H1 (cell line): ENCODE measurements at regions not wholly inside any gene's neighbourhood (a gene's known extent, or its start where the extent isn't known, plus 50 kb on each side); places are given as distances from the start of the nearest gene placed in this dataset.

ENCODE experiments used
- CTCF ChIA-PET: fragments of 300-600 bp; sonication (Branson Sonifier 250); formaldehyde crosslinking; loops from one replicate; lab custom pipeline; 2021; ENCODE audit not compliant: partially characterized antibody; lab: Charles Lee
- POLR2A ChIA-PET: fragments of 300-600 bp; sonication (Branson Sonifier 250); formaldehyde crosslinking; loops from one replicate; lab custom pipeline; 2021; ENCODE audit warnings: inconsistent platforms; ENCODE audit not compliant: partially characterized antibody; lab: Charles Lee
- DNase-seq, 2 experiments: peaks; one replicate each; pipeline versions ENCODE4 v3.0.0 to v3.0.0-alpha.2; 2010 to 2022; ENCODE audit warnings: low spot score in 2 of 2, low read depth in 1 of 2, mixed read lengths in 1 of 2
- FAIRE-seq: peaks from 2 replicates; lab custom pipeline; 2011; peaks lifted over from hg19 to GRCh38; lab: Jason Lieb, UNC
- H2AFZ ChIP-seq: 2 replicates; pipeline ENCODE4 v1.8.1; 2012; ENCODE audit warnings: low read length, inconsistent platforms
- H2AK5ac ChIP-seq: 2 replicates; pipeline ENCODE4 v1.6.1; 2013; ENCODE audit warnings: low read depth, low read length
- H2BK120ac ChIP-seq: replicated peaks from 2 replicates; pipeline ENCODE3; 2013; ENCODE audit warnings: low read depth, low read length, inconsistent platforms
- H2BK12ac ChIP-seq: 2 replicates; pipeline ENCODE4 v1.6.1; 2013; ENCODE audit warnings: low read depth, low read length
- H2BK15ac ChIP-seq: 2 replicates; pipeline ENCODE4 v1.6.1; 2013; ENCODE audit warnings: low read length
- H2BK20ac ChIP-seq: 2 replicates; pipeline ENCODE4 v1.6.1; 2013; ENCODE audit warnings: low read length
- H2BK5ac ChIP-seq: 2 replicates; pipeline ENCODE4 v1.6.1; 2013; ENCODE audit warnings: low read depth, low read length
- H3K14ac ChIP-seq: 2 replicates; pipeline ENCODE4 v1.6.1; 2013; ENCODE audit warnings: inconsistent platforms; ENCODE audit not compliant: insufficient read length
- H3K18ac ChIP-seq: 2 replicates; pipeline ENCODE4 v1.6.1; 2013; ENCODE audit warnings: low read length; ENCODE audit errors: extremely low read depth
- H3K23ac ChIP-seq: 2 replicates; pipeline ENCODE4 v1.6.1; 2013; ENCODE audit warnings: inconsistent platforms; ENCODE audit not compliant: insufficient read length
- H3K23me2 ChIP-seq: 2 replicates; pipeline ENCODE4 v1.6.1; 2013; ENCODE audit warnings: low read depth, low read length
- H3K27ac ChIP-seq: 2 replicates; pipeline ENCODE4 v1.6.1; 2011; ENCODE audit warnings: low read depth, low read length, inconsistent platforms
- H3K27me3 ChIP-seq, 4 experiments: replicated peaks in 1 of 4; 1 replicate in 1 of 4; 2 replicates in 3 of 4; pipeline versions ENCODE4 v1.6.1 to v1.8.1; 2011 to 2013; ENCODE audit warnings: low read length in 3 of 4, mild to moderate bottlenecking in 3 of 4, inconsistent platforms in 2 of 4, mixed read lengths in 2 of 4, moderate library complexity in 1 of 4; ENCODE audit not compliant: control insufficient read depth in 3 of 4, insufficient read depth in 3 of 4; ENCODE audit errors: extremely low read depth in 1 of 4
- H3K36me3 ChIP-seq, 4 experiments: 2 replicates each; pipeline versions ENCODE4 v1.6.1 to v1.8.1; 2011 to 2013; ENCODE audit warnings: mild to moderate bottlenecking in 4 of 4, low read length in 3 of 4, moderate library complexity in 2 of 4, control low read depth in 1 of 4, inconsistent platforms in 1 of 4; ENCODE audit not compliant: insufficient read depth in 4 of 4, control insufficient read depth in 2 of 4
- H3K4ac ChIP-seq: replicated peaks from 2 replicates; pipeline ENCODE3; 2013; ENCODE audit warnings: low read length, low read depth, mixed read lengths, inconsistent platforms; ENCODE audit not compliant: insufficient read length
- H3K4me1 ChIP-seq, 4 experiments: replicated peaks in 1 of 4; 1 replicate in 1 of 4; 2 replicates in 3 of 4; pipeline versions ENCODE4 v1.6.1 to v1.8.1; 2011 to 2013; ENCODE audit warnings: low read length in 3 of 4, inconsistent platforms in 2 of 4, mixed read lengths in 1 of 4; ENCODE audit not compliant: insufficient read depth in 4 of 4, control insufficient read depth in 3 of 4
- H3K4me2 ChIP-seq, 2 experiments: 2 replicates each; pipeline versions ENCODE4 v1.6.1 to v1.8.1; 2011 to 2013; ENCODE audit warnings: low read depth in 2 of 2, low read length in 2 of 2, control low read depth in 1 of 2, inconsistent platforms in 1 of 2, mild to moderate bottlenecking in 1 of 2; ENCODE audit not compliant: insufficient read depth in 1 of 2
- H3K4me3 ChIP-seq, 4 experiments: fragments of 200-600, 300-600 bp in 1 of 4; sonication (generic), shearing (Covaris generic), sonication (Bioruptor Twin) in 1 of 4; 2 replicates each; pipeline versions ENCODE4 v1.5.1 to v1.8.1; 2011 to 2016; ENCODE audit warnings: low read length in 4 of 4, low read depth in 3 of 4, control low read depth in 2 of 4, inconsistent platforms in 2 of 4, mild to moderate bottlenecking in 2 of 4, mixed read lengths in 1 of 4, moderate library complexity in 1 of 4; ENCODE audit not compliant: insufficient read depth in 2 of 4; ENCODE audit errors: extremely low read depth in 1 of 4
- H3K56ac ChIP-seq: replicated peaks from 2 replicates; pipeline ENCODE3; 2013; ENCODE audit warnings: low read depth, mild to moderate bottlenecking, mixed read lengths, low read length, inconsistent platforms; ENCODE audit not compliant: insufficient read length
- H3K79me1 ChIP-seq: 2 replicates; pipeline ENCODE4 v1.6.1; 2013; ENCODE audit warnings: low read depth, low read length, control low read depth
- H3K79me2 ChIP-seq, 2 experiments: 2 replicates each; pipeline versions ENCODE4 v1.6.1 to v1.8.1; 2012 to 2013; ENCODE audit warnings: low read length in 2 of 2, mild to moderate bottlenecking in 2 of 2, inconsistent platforms in 1 of 2; ENCODE audit not compliant: insufficient read depth in 2 of 2, control insufficient read depth in 1 of 2
- H3K9ac ChIP-seq, 4 experiments: replicated peaks in 1 of 4; 1 replicate in 1 of 4; 2 replicates in 3 of 4; pipeline versions ENCODE4 v1.6.1 to v1.8.1; 2011 to 2013; ENCODE audit warnings: low read depth in 3 of 4, low read length in 3 of 4, control low read depth in 2 of 4, mild to moderate bottlenecking in 2 of 4, moderate library complexity in 2 of 4, inconsistent platforms in 1 of 4; ENCODE audit errors: extremely low read depth in 1 of 4
- H3K9me3 ChIP-seq, 2 experiments: 2 replicates each; pipeline versions ENCODE4 v1.6.1 to v1.8.1; 2012 to 2013; ENCODE audit warnings: mild to moderate bottlenecking in 2 of 2, moderate library complexity in 2 of 2, control low read depth in 1 of 2, inconsistent platforms in 1 of 2, low read depth in 1 of 2, low read length in 1 of 2, mixed read lengths in 1 of 2; ENCODE audit not compliant: insufficient read depth in 2 of 2
- H4K20me1 ChIP-seq, 2 experiments: replicated peaks in 1 of 2; 2 replicates each; pipeline versions ENCODE3 to v1.8.1; 2011 to 2013; ENCODE audit warnings: inconsistent platforms in 2 of 2, low read length in 2 of 2, mild to moderate bottlenecking in 1 of 2; ENCODE audit not compliant: insufficient read depth in 2 of 2, control insufficient read depth in 1 of 2
- H4K5ac ChIP-seq: 2 replicates; pipeline ENCODE4 v1.6.1; 2013; ENCODE audit warnings: low read length, low read depth, mixed read lengths, inconsistent platforms; ENCODE audit not compliant: insufficient read length
- H4K8ac ChIP-seq: 2 replicates; pipeline ENCODE4 v1.8.0; 2013; ENCODE audit warnings: mild to moderate bottlenecking, moderate library complexity, low read length, inconsistent platforms; ENCODE audit not compliant: insufficient read depth; ENCODE audit errors: extremely low read depth
- H4K91ac ChIP-seq: replicated peaks from 2 replicates; pipeline ENCODE3; 2013; ENCODE audit warnings: low read length, mixed read lengths, inconsistent platforms; ENCODE audit not compliant: insufficient read length
- CBX5 ChIP-seq: fragments of 300-800, 300-1000 bp; sonication (generic); IDR thresholded peaks from 2 replicates; pipeline ENCODE4 v1.7.1; 2016; ENCODE audit warnings: antibody characterized with exemption, low read length, low read depth
- CEBPB ChIP-seq: IDR thresholded peaks from 2 replicates; pipeline ENCODE4 v1.6.1; 2012; ENCODE audit warnings: low read depth, low read length
- CTBP2 ChIP-seq: IDR thresholded peaks from 2 replicates; pipeline ENCODE4 v1.7.0; 2011; ENCODE audit warnings: borderline replicate concordance, mild to moderate bottlenecking, moderate library complexity, mixed read lengths, low read length; ENCODE audit not compliant: insufficient read depth, insufficient read length
- EGR1 ChIP-seq: IDR thresholded peaks from 2 replicates; pipeline ENCODE4 v1.6.1; 2011; ENCODE audit warnings: low read depth, low read length, borderline replicate concordance
- JUND ChIP-seq: IDR thresholded peaks from 2 replicates; pipeline ENCODE4 v1.6.1; 2011; ENCODE audit warnings: mild to moderate bottlenecking, improper control_type of control experiment, low read length
- MAFK ChIP-seq: IDR thresholded peaks from 2 replicates; pipeline ENCODE4 v1.6.1; 2012; ENCODE audit warnings: low read depth, mild to moderate bottlenecking, improper control_type of control experiment, low read length
- NANOG ChIP-seq: IDR thresholded peaks from 2 replicates; pipeline ENCODE4 v1.6.1; 2011; ENCODE audit warnings: low read length, low read depth, mild to moderate bottlenecking, inconsistent platforms; ENCODE audit not compliant: insufficient read depth, poor library complexity, severe bottlenecking
- RAD21 ChIP-seq, 2 experiments: IDR thresholded peaks in 1 of 2; conservative IDR thresholded peaks in 1 of 2; 2 replicates each; pipeline ENCODE4 v1.6.1; 2011; ENCODE audit warnings: low read depth in 2 of 2, low read length in 2 of 2, improper control_type of control experiment in 1 of 2, inconsistent platforms in 1 of 2, mild to moderate bottlenecking in 1 of 2, moderate library complexity in 1 of 2
- SIX5 ChIP-seq: IDR thresholded peaks from 2 replicates; pipeline ENCODE4 v1.6.1; 2011; ENCODE audit warnings: mild to moderate bottlenecking, low read depth, low read length
- SP1 ChIP-seq: IDR thresholded peaks from 2 replicates; pipeline ENCODE4 v1.6.1; 2011; ENCODE audit warnings: low read depth, low read length
- YY1 ChIP-seq: IDR thresholded peaks from 2 replicates; pipeline ENCODE4 v1.6.1; 2011; ENCODE audit warnings: low read depth, mild to moderate bottlenecking, low read length
- WGBS, 2 experiments: shearing (Covaris generic) in 1 of 2; methylation state at CpG; one replicate each; pipeline versions ENCODE4 v1.1.6 to v1.1.7; 2013 to 2015; ENCODE audit warnings: low lambda C conversion rate in 2 of 2, mixed read lengths in 2 of 2, inconsistent platforms in 1 of 2, low coverage in 1 of 2, missing lambda C conversion rate in 1 of 2; ENCODE audit not compliant: insufficient replicate concordance in 2 of 2, insufficient coverage in 1 of 2, insufficient read length in 1 of 2; ENCODE audit errors: extremely low coverage in 1 of 2, missing lambda C conversion rate in 1 of 2; 5-methylcytosine and 5-hydroxymethylcytosine counted together
- TF ChIP-seq, protein P1 (sequence below): IDR thresholded peaks from 2 replicates; pipeline ENCODE4 v1.6.1; 2012; ENCODE audit warnings: inconsistent platforms

DNA sequence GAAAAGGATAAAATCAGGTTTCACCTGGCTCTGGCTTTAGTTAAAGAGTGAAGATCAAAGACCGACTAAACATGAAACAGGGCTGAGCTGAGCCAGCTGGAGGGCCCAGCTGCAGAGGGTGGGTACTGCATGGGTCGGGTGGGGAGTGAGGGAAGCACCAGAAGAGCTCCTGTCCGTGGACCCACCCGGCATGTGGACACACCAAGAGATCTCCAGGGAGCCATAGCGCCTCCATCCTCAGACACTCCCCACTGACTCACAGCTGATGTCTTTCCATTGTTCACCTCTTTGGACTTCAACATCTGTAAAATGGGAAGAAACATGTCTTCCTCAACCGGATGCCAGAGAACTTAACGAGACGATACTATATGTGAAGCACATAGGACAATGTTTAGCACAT lies 178.3 kb upstream of the KLHL29 start:
- no peak overlapping the region for H3K14ac ChIP-seq
- no peaks in the 10 kb centered on the region for H3K79me2 ChIP-seq
- no peak overlapping the region for H2BK5ac ChIP-seq
- H4K20me1 ChIP-seq, result no peaks in the 10 kb centered on the region
- H2BK20ac ChIP-seq, result no peak overlapping the region
- no peak overlapping the region for H3K56ac ChIP-seq
- H3K79me1 ChIP-seq, result no peaks in the 10 kb centered on the region
- ChIA-PET CTCF (no interaction called here), POLR2A (no interaction called here)
- no peak for TF ChIP-seq MAFK
- TF ChIP-seq, protein P1, sequence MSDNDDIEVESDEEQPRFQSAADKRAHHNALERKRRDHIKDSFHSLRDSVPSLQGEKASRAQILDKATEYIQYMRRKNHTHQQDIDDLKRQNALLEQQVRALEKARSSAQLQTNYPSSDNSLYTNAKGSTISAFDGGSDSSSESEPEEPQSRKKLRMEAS, result no peak
- TF ChIP-seq CEBPB, result no peak
- TF ChIP-seq SIX5, result no peak
- TF ChIP-seq RAD21 (IDR thresholded peaks at IDR 0.05 in 1 of 2, conservative IDR thresholded peaks at IDR 0.05 in 1 of 2; ENCODE audit: low read depth in 2 of 2, low read length in 2 of 2), result no peak
- TF ChIP-seq SP1, result no peak
- no peak for TF ChIP-seq CBX5
- no peak for TF ChIP-seq JUND
- TF ChIP-seq EGR1, result no peak
- no peak for TF ChIP-seq YY1
- no peak for TF ChIP-seq NANOG
- TF ChIP-seq CTBP2, result no peak
- TF ChIP-seq, all 59 proteins: peak for 0
- DNase-seq (no peak), FAIRE-seq (no peak)
- Histone ChIP-seq H3K18ac (no peak overlapping the region), H2BK15ac (no peak overlapping the region), H3K4ac (no peak overlapping the region), H3K23me2 (peaks cover 5% of the 10 kb centered on the region; the same call in 1 of the 2 replicates), H3K4me2 (no peak overlapping the region), H3K23ac (no peak overlapping the region), H3K27ac (no peak overlapping the region), H2AFZ (no peak overlapping the region), H3K9ac (no peak overlapping the region), H4K8ac (no peak overlapping the region), H3K4me1 (no peaks in the 10 kb centered on the region), H3K9me3 (no peaks in the 10 kb centered on the region), H3K36me3 (no peaks in the 10 kb centered on the region), H4K91ac (no peak overlapping the region), H2BK120ac (no peak overlapping the region), H2BK12ac (no peak overlapping the region), H3K27me3 (no peaks in the 10 kb centered on the region), H2AK5ac (no peak overlapping the region), H4K5ac (no peak overlapping the region), H3K4me3 (no peak overlapping the region)
- WGBS, 2 experiments, result 84% methylated on average over 8 of the region's 8 CpGs; no CpG with 5 or more reads in 1 of the 2 experiments
